Brain microvascular endothelial cell (primary cell): ENCODE measurements at regions not wholly inside any gene's neighbourhood (a gene's known extent, or its start where the extent isn't known, plus 50 kb on each side); places are given as distances from the start of the nearest gene placed in this dataset.

Source experiments
- DNase-seq: peaks from one replicate; pipeline ENCODE4 v3.0.0-alpha.2; 2020
- H3K27ac ChIP-seq: fragments of 250-450 bp; sonication (Bioruptor Pico); 2 replicates; pipeline ENCODE4 v1.5.1; 2020; ENCODE audit warnings: mild to moderate bottlenecking, moderate library complexity
- H3K27me3 ChIP-seq: fragments of 250-450 bp; sonication (Bioruptor Pico); replicated peaks from 2 replicates; pipeline ENCODE4 v1.5.1; 2020; ENCODE audit warnings: mild to moderate bottlenecking
- H3K36me3 ChIP-seq: fragments of 250-450 bp; sonication (Bioruptor Pico); replicated peaks from 2 replicates; pipeline ENCODE4 v1.5.1; 2020; ENCODE audit warnings: mild to moderate bottlenecking
- H3K4me3 ChIP-seq: 2 replicates; pipeline ENCODE4 v1.5.1; 2011; ENCODE audit warnings: low read depth, mild to moderate bottlenecking, control low read depth, low read length, moderate library complexity
- in situ Hi-C: cut with HindIII; loops from 2 replicates; pipeline ENCODE4 v1.10.0; 2017; ENCODE audit warnings: low sequenced_read_pairs, low pct_ligation_motif_present
- TF ChIP-seq, protein P1 (sequence below): IDR thresholded peaks from 2 replicates; pipeline ENCODE4 v1.5.1; 2011; ENCODE audit warnings: low read depth, mild to moderate bottlenecking, moderate library complexity, low read length, control low read depth, inconsistent platforms; ENCODE audit errors: missing control alignments

DNA sequence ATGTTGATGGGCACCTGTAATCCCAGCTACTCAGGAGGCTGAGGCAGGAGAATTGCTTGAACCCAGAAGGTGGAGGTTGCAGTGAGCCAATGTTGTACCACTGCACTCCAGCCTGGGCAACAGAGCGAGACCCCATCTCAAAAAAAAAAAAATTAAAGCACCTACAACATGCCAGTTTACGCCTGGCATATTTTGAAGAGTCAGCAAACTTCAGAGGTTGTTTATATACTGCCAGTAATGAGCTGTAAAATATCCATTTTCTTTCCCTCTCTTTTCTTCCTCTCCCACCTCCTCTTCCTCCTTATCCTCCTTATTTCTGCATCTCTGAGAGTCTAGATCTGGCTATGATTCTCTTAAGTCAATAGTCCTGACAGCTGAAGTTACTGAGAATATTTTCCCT lies 556.5 kb upstream of the LARGE1 start:
- Histone ChIP-seq H3K36me3 (no peaks in the 10 kb centered on the region), H3K27ac (no peak overlapping the region), H3K27me3 (no peaks in the 10 kb centered on the region), H3K4me3 (no peak overlapping the region)
- DNase-seq = no peak
- TF ChIP-seq, protein P1, sequence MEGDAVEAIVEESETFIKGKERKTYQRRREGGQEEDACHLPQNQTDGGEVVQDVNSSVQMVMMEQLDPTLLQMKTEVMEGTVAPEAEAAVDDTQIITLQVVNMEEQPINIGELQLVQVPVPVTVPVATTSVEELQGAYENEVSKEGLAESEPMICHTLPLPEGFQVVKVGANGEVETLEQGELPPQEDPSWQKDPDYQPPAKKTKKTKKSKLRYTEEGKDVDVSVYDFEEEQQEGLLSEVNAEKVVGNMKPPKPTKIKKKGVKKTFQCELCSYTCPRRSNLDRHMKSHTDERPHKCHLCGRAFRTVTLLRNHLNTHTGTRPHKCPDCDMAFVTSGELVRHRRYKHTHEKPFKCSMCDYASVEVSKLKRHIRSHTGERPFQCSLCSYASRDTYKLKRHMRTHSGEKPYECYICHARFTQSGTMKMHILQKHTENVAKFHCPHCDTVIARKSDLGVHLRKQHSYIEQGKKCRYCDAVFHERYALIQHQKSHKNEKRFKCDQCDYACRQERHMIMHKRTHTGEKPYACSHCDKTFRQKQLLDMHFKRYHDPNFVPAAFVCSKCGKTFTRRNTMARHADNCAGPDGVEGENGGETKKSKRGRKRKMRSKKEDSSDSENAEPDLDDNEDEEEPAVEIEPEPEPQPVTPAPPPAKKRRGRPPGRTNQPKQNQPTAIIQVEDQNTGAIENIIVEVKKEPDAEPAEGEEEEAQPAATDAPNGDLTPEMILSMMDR = no peak
- in situ Hi-C loops = no loop called here

- no peak for DNase-seq
- Histone ChIP-seq H3K27me3 (no peaks in the 10 kb centered on the region), H3K27ac (no peak overlapping the region), H3K4me3 (no peak overlapping the region), H3K36me3 (no peaks in the 10 kb centered on the region)
- in situ Hi-C loops = no loop called here
- TF ChIP-seq, protein P1 = no peak
Observed at GRCh38 chr22:34481090-34481489, 560.8 kb upstream of the LARGE1 start.

GRCh38 chr22:34486381-34486780 lies 566.1 kb upstream of the LARGE1 start:
- no peaks in the 10 kb centered on the region for H3K36me3 ChIP-seq
- no peak for DNase-seq
- in situ Hi-C loops = no loop called here
- TF ChIP-seq, protein P1 = no peak
- H3K4me3 ChIP-seq = no peak overlapping the region
- H3K27me3 ChIP-seq = no peaks in the 10 kb centered on the region
- no peak overlapping the region for H3K27ac ChIP-seq

DNA sequence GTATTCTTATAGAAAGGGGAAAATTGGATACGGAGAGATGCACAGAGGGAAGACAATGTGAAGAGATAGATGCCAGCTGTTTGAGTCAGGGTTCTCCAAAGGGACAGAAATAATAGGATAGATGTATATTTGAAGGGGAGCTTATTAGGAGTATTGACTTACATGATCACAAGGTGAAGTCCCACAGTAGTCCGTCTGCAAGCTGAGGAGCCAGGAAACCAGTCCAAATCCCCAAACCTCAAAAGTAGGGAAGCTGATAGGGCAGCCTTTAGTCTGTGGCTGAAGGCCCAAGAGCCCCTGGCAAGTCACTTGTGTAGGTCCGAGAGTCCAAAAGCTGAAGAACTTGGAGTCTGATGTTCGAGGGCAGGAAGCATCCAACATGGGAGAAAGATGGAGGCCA lies 569.6 kb upstream of the LARGE1 start:
- in situ Hi-C loops = no loop called here
- Histone ChIP-seq H3K4me3 (no peak overlapping the region), H3K36me3 (no peaks in the 10 kb centered on the region), H3K27me3 (no peaks in the 10 kb centered on the region), H3K27ac (no peak overlapping the region)
- DNase-seq = no peak
- TF ChIP-seq, protein P1 = no peak

DNA sequence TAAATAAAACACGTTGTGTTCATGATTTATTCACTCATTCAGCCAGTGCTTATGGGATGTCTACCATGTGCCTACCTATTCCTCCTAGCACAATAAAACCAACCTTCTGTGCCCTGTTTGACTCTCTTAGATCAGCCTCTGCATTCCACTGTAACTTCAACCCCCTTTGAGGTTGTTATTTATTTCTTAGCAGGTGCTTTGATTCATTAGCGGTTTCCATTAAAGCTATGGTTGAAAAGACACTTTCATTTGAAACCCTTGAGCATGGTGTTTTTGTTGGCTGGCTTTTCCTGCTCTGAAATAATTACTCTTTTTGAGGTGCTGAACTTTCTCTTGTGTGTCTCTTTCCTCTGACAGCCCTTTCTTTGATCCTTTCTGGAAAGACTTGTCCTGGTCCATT lies 570.6 kb upstream of the LARGE1 start:
- no peak overlapping the region for H3K27ac ChIP-seq
- no peak for DNase-seq
- in situ Hi-C loops = no loop called here

DNA sequence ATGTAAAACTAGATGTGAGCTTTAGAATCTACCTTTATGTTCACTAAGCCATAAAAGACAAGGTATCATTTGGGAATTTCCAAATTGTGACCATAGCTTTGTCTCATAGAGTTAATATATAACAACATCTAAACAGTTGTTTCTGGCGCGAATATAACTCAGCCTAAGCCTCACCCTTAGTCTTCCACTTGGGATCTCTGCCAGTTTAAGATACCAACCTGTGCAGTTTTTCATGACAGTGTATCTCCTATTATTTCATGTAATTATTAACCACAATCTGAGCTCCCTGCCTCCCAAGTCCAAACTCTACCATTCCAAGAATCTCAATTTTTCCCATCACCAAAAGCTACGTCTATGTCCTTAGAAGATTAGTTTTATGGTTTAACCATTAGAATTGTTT lies 572.5 kb upstream of the ISX start:
- no peaks in the 10 kb centered on the region for H3K36me3 ChIP-seq
- TF ChIP-seq, protein P1 = no peak
- DNase-seq = no peak
- H3K27me3 ChIP-seq = no peaks in the 10 kb centered on the region
- in situ Hi-C loops = no loop called here
- H3K4me3 ChIP-seq = no peak overlapping the region
- no peak overlapping the region for H3K27ac ChIP-seq

More for the DNA sequence above, 570.6 kb upstream of the LARGE1 start:
- Histone ChIP-seq H3K36me3 (no peaks in the 10 kb centered on the region), H3K27me3 (no peaks in the 10 kb centered on the region), H3K4me3 (no peak overlapping the region)
- TF ChIP-seq, protein P1 = no peak
